ENCODE measurements at regions not wholly inside any gene's neighbourhood (a gene's known extent, or its start where the extent isn't known, plus 50 kb on each side); places are given as distances from the start of the nearest gene placed in this dataset.

DNA sequence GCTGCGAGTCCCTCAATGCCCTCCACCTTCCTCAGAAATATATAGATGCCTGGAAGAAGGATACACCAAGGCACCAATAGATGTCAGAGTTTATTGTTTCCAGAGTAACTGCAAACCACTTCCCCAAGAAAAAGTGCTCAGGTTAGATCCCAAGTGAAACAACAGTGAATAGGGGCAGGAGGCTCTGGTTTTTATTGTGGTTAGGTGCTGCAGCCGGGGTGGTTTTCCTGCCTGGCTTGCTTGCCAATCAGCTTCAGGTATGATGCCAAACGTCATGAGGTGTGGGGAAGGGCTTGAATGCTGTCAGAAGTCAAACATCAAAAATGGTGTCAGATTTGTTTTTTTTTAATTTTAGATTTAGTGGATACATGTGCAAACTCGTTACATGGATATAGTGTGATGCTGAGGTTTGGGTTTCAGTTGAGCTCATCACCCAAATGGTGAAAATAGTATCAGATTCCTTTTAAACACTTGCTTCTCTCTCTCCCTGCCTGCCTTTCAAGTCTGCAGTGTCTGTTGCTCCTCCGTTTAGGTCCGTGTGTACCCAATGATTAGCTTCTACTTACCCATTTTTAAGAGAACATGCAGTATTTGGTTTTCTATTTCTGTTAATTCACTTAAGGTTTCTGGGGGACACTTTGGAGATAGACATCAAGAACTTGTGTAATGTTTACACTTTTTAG, 1317.0 kb downstream of the MRPL39 start:
- DNase-seq = peak in 1 of 4 experiments; percentile 1

DNA sequence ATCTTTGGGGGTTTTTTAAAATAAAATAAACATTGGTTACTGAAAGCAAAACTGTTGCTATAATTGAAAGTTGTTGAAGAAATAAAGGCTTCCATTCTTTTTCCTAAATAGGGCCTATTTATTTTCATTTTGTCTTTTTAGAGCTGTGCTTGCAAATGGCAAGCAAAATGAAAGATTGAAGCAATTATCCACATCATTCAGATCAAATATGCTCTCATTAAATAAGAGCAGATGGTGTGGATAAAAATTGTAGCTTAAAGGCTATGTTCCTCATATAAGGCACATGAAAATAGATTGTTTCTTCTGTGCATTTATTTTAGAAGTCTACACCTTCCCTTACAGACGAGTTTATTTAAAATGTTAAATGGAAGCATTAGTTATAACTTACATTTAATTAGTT, 1317.7 kb downstream of the MRPL39 start:
- DNase-seq = no peak

DNA sequence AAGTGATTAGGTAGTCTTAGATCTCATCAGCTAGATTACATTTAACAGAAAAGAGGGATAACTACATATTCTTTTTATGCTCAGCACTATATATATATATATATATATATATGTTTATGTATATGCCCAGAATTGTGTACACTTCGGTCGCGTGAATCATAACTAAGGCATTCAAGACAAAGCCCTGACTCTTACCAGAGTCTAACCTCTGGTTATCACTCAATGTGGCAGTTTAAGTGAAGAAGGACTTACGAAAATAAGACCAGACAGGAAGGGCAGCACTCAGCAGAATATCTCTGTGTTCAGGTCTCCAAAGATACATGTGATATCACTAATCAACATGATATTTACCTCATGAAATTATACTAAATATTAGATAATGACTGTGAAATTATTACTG, 1326.7 kb downstream of the MRPL39 start:
- DNase-seq = no peak

DNA sequence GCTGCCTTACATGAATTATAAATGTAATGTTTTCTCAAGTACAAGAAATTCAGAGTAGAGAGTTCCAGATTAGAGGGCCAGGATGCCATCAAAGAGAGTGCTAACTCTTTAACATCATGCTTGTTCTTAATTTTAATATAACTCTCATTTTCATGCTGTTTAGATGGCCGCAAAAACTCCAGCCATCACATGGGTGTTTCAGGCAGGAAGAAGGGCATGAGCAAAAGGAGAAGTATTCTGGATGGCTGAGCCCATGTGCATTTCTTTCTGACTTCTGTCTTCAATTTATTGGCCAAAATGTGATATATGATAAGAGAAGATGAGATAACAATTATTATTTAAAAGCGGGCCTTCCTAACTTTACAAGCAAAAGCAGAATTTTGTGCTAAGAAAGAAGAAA, 1328.6 kb downstream of the MRPL39 start:
- no peak for DNase-seq

DNA sequence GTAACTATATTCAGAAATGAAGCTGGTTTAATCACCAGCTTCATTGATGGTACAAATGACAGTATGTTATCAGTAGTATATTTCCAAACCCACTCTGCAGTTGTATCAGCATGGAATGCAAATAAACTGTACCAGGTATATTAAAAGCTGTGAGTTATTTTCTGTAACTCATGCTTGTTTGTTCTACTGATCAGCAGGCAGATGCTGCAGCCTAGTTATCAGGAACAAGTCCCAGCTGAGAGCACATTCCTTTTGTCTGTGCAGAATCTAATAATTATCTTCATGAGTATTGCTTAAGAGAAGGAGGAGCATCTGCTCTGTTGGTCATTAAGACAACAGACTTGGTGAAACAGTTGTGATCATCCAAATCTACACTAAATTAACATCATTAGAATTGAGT, 1331.1 kb downstream of the MRPL39 start:
- no peak for DNase-seq

- no peak for DNase-seq
These were observed 1331.7 kb downstream of the MRPL39 start for GRCh38 chr21:24275616-24276015.

GRCh38 chr21:24272521-24272938, 1334.8 kb downstream of the MRPL39 start:
- no peak for DNase-seq

- no peak for DNase-seq
These were observed 1341.3 kb downstream of the MRPL39 start for GRCh38 chr21:24265987-24266386.

GRCh38 chr21:24260751-24261150, 1346.5 kb downstream of the MRPL39 start:
- DNase-seq = no peak

- no peak for DNase-seq
These were observed 1348.0 kb downstream of the MRPL39 start for GRCh38 chr21:24259241-24259640.

GRCh38 chr21:24255591-24255990, 1351.7 kb downstream of the MRPL39 start:
- no peak for DNase-seq

- no peak for DNase-seq
These were observed 1381.8 kb downstream of the MRPL39 start for GRCh38 chr21:24225431-24225830.

DNA sequence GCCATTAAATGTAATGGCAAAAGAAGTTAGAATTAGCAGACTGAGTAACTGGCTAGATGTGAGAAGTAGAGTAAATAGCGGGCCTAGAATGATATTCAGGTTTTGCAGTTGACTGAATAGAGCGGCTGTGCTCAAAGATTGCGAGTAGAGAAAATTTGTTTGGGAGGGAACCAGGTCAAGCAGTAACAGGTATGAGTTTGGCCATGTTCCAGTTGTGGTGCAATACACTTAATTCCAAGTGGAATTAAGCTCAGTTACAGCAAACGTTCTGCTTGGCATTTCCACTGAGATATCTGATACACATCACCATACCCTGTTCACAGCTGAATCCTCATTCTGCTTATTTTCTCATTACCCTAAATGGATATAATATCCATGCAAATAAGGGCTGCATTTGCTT, 1382.9 kb downstream of the MRPL39 start:
- DNase-seq = no peak

GRCh38 chr21:24223624-24224023, 1383.7 kb downstream of the MRPL39 start:
- no peak for DNase-seq

DNA sequence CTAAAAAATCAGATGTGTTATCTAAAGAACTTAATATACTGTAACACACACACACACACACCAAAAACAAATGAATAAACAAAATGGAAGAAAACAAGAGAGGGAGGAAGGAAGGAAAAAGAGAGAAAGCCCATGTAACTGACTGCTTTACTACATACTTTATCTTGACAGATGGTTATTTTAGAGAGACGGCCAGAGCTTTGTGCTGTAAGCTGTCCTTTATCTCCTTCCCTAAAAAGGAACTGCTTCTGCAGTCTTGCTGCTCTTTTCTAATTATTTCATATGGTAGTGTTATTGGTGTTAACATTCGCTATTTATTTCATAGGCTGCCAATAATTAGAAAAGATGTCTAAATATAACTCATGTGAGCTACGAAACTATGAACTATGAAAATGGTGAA, 1384.6 kb downstream of the MRPL39 start:
- no peak for DNase-seq

- no peak for DNase-seq
These were observed 1386.8 kb downstream of the MRPL39 start for GRCh38 chr21:24220446-24220845.

DNA sequence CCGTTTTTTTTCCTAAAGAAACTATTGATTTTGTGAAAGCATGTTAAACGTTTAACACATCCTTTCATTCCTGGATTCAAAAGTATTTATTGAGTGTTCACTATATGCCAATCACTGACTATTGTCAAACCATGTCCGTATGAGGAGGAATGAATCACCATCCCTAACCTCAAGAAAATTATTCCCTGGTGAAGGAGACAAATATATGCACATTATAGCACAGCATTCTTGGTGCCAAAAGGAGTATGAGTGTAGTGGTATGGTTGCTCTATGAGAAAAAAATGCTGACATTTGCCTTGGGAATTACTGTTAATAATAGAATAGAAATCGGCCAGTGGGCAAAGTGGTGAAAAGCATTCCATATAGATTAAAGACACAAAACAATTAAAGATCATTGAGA, 1390.1 kb downstream of the MRPL39 start:
- DNase-seq = no peak

GRCh38 chr21:24210130-24210529, 1397.2 kb downstream of the MRPL39 start:
- no peak for DNase-seq

- DNase-seq = no peak
These were observed 1398.6 kb downstream of the MRPL39 start for GRCh38 chr21:24208562-24209260.

GRCh38 chr21:24205319-24205718, 1402.0 kb downstream of the MRPL39 start:
- no peak for DNase-seq

GRCh38 chr21:24204641-24205040, 1402.6 kb downstream of the MRPL39 start:
- DNase-seq = no peak

DNA sequence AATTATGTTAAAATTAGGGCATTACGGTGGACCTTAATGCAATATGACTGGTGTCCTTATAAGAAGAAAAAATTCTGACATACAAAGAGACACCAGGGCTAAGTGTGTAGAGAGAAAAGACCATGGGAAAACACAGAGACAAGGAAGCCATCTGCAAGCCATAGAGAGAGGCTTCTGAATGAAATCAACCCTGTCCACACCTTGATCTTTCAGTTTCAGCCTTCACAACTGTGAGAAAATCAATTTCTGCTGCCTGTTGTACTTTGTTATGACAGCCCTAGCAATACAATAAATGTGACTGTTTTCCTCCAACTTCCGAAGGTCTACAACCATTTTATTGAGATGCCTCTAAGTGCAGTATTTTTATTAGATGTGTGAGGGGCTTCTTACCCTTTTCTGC, 1407.2 kb downstream of the MRPL39 start:
- DNase-seq = no peak

DNA sequence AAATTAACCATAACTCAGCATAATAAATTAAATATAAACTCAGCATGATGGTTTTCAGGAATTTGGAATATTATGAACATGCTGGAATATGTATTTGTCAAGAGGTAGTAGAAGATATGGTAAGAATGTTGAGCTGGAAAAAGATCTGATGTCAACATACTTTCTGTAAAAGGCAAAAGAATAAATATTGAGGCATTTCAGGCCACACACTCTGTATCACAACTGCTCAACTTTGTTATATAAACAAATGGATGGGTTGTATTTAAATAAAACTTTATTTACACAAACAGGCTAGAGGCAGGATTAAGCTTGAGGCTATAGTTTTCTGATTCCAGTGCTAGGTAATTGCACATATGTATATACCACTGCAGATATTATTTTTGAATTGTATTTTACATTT, 1409.4 kb downstream of the MRPL39 start:
- no peak for DNase-seq

DNA sequence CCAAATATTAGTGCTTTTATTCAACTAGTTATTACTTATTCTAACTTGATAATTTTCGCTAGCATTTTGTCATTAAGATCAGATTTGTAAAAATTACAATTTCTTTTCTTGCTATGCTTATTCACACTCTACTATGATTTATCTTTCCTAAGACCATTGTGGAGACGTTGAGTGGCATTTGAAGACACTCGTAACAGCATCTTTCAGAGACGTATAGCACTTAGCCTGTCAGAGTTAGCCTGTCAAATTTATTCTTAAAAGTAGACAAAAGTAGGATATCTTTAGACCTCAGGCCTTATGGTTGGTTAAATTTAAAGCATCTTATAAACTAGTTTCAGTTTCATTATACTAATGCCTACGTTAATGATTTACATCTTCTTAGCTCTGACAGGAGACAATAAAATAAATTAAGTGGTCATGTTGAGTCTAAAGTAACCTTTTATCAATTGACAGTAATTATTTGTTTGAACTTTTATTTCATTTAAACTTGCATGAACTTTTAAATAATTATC, 1410.1 kb downstream of the MRPL39 start:
- DNase-seq = no peak

GRCh38 chr21:24188506-24188905, 1418.8 kb downstream of the MRPL39 start:
- no peak for DNase-seq

All from activated naive CD4-positive, alpha-beta T cell (primary cell).